Stimulated activated CD8-positive, alpha-beta memory T cell treated with anti-CD3 and anti-CD28 coated beads, Interleukin-4, amount 100 ng/mL, for 4 hours (primary cell): ENCODE measurements at regions not wholly inside any gene's neighbourhood (a gene's known extent, or its start where the extent isn't known, plus 50 kb on each side); places are given as distances from the start of the nearest gene placed in this dataset.

Experiments
- DNase-seq, 2 donors: peaks; one replicate each; pipeline ENCODE4 v3.0.0-alpha.2; 2020; ENCODE audit warnings: low read depth in 2 of 2, low spot score in 1 of 2

- DNase-seq = no peak
Observed at GRCh38 chr12:132395192-132395907, 66.0 kb upstream of the GALNT9 start.

- no peak for DNase-seq
Observed at GRCh38 chr12:132393991-132394949, 64.9 kb upstream of the GALNT9 start.

GRCh38 chr12:132393245-132393795 is 63.9 kb upstream of the GALNT9 start:
- DNase-seq = no peak

- DNase-seq = no peak
Observed at GRCh38 chr12:132392389-132393244, 63.2 kb upstream of the GALNT9 start.

GRCh38 chr12:132391326-132392041 is 62.1 kb upstream of the GALNT9 start:
- no peak for DNase-seq

GRCh38 chr12:132390287-132391076 is 61.1 kb upstream of the GALNT9 start:
- no peak for DNase-seq

- no peak for DNase-seq
Observed at GRCh38 chr12:132389526-132390286, 60.3 kb upstream of the GALNT9 start.

GRCh38 chr12:132389026-132389425 is 59.6 kb upstream of the GALNT9 start:
- DNase-seq = no peak

- DNase-seq = no peak
Observed at GRCh38 chr12:132388379-132389015, 59.1 kb upstream of the GALNT9 start.

GRCh38 chr12:132386926-132387497 is 57.6 kb upstream of the GALNT9 start:
- DNase-seq = no peak

GRCh38 chr12:132385923-132386751 is 56.7 kb upstream of the GALNT9 start:
- no peak for DNase-seq

- no peak for DNase-seq
Observed at GRCh38 chr12:132384916-132385774, 55.8 kb upstream of the GALNT9 start.

- DNase-seq = no peak
Observed at GRCh38 chr12:132380641-132381040, 51.3 kb upstream of the GALNT9 start.

- no peak for DNase-seq
Observed at GRCh38 chr12:132379996-132380395, 50.6 kb upstream of the GALNT9 start.

GRCh38 chr12:132379576-132379975 is 50.2 kb upstream of the GALNT9 start:
- no peak for DNase-seq
